GM23248 (cell line): ENCODE measurements at regions not wholly inside any gene's neighbourhood (a gene's known extent, or its start where the extent isn't known, plus 50 kb on each side); places are given as distances from the start of the nearest gene placed in this dataset.

ENCODE experiments used
- EZH2 ChIP-seq: fragments of 200-600 bp; sonication (generic); IDR thresholded peaks from 2 replicates; pipeline ENCODE4 v1.6.1; 2018; ENCODE audit warnings: antibody characterized with exemption, mild to moderate bottlenecking; ENCODE audit not compliant: insufficient read depth, poor library complexity, severe bottlenecking
- EZH2phosphoT487 ChIP-seq: fragments of 200-600 bp; sonication (generic); IDR thresholded peaks from 2 replicates; pipeline ENCODE4 v1.6.1; 2018; ENCODE audit warnings: antibody characterized with exemption, moderate library complexity, mild to moderate bottlenecking, low read depth; ENCODE audit not compliant: insufficient read depth

- TF ChIP-seq EZH2 (no peak), EZH2phosphoT487 (no peak)
Observed at GRCh38 chr6:25060522-25060921, 124.8 kb upstream of the RIPOR2 start.
